ENCODE measurements at regions not wholly inside any gene's neighbourhood (a gene's known extent, or its start where the extent isn't known, plus 50 kb on each side); places are given as distances from the start of the nearest gene placed in this dataset.
"Not testable (repeated sequence)": the region's sequence is repeated elsewhere in the genome, so short reads cannot be mapped to it uniquely, and the experiment has no call there.

- DNase-seq: no peak
Measured at GRCh38 chr12:82300611-82301010, 57.6 kb downstream of the CCDC59 start.

- peak in 2 of 3 experiments; percentile 9 to 38 for DNase-seq
Measured at GRCh38 chr12:82299319-82300025, 58.7 kb downstream of the CCDC59 start.

GRCh38 chr12:82290415-82290814 lies 67.8 kb downstream of the CCDC59 start:
- DNase-seq: no peak

GRCh38 chr12:82281335-82281734 lies 76.9 kb downstream of the CCDC59 start:
- not testable (repeated sequence) for DNase-seq

GRCh38 chr12:82279536-82280058 lies 78.6 kb downstream of the CCDC59 start:
- DNase-seq: peak in 2 of 3 experiments; percentile 9 to 64

GRCh38 chr12:82277582-82277981 lies 80.6 kb downstream of the CCDC59 start:
- DNase-seq: peak in 1 of 3 experiments; percentile 26

GRCh38 chr12:82242729-82243128 lies 115.5 kb downstream of the CCDC59 start:
- no peak for DNase-seq

- peak in 1 of 3 experiments; percentile 29 for DNase-seq
Measured at GRCh38 chr12:82225871-82226270, 132.3 kb downstream of the CCDC59 start.

- no peak for DNase-seq
Measured at GRCh38 chr12:82223426-82223825, 134.8 kb downstream of the CCDC59 start.

- DNase-seq: no peak
Measured at GRCh38 chr12:82216475-82216874, 141.7 kb downstream of the CCDC59 start.

- DNase-seq: no peak
Measured at GRCh38 chr12:82213761-82214160, 144.4 kb downstream of the CCDC59 start.

GRCh38 chr12:82210882-82211281 lies 147.3 kb downstream of the CCDC59 start:
- no peak for DNase-seq

- DNase-seq: no peak
Measured at GRCh38 chr12:82209533-82209932, 148.7 kb downstream of the CCDC59 start.

- DNase-seq: no peak
Measured at GRCh38 chr12:82207556-82207955, 150.6 kb downstream of the CCDC59 start.

GRCh38 chr12:82203086-82203485 lies 155.1 kb downstream of the CCDC59 start:
- DNase-seq: no peak

- no peak for DNase-seq
Measured at GRCh38 chr12:82187595-82187994, 170.6 kb downstream of the CCDC59 start.

GRCh38 chr12:82187011-82187410 lies 171.2 kb downstream of the CCDC59 start:
- DNase-seq: no peak

GRCh38 chr12:82186282-82186681 lies 171.9 kb downstream of the CCDC59 start:
- no peak for DNase-seq

GRCh38 chr12:82184844-82185243 lies 173.3 kb downstream of the CCDC59 start:
- no peak for DNase-seq

GRCh38 chr12:82182601-82183190 lies 175.5 kb downstream of the CCDC59 start:
- DNase-seq: no peak

GRCh38 chr12:82176761-82177490 lies 181.3 kb downstream of the CCDC59 start:
- DNase-seq: peak in 1 of 3 experiments; percentile 70

- peak in 2 of 3 experiments; percentile 40 to 70 for DNase-seq
Measured at GRCh38 chr12:82176026-82176425, 182.2 kb downstream of the CCDC59 start.

- peak; percentile 27 to 99 (median 89) for DNase-seq
Measured at GRCh38 chr12:82174936-82175335, 183.3 kb downstream of the CCDC59 start.

GRCh38 chr12:82174383-82174782 lies 183.8 kb downstream of the CCDC59 start:
- peak in 2 of 3 experiments; percentile 73 to 97 for DNase-seq

Data from NCI-H1417 (cell line).